ENCODE measurements at regions not wholly inside any gene's neighbourhood (a gene's known extent, or its start where the extent isn't known, plus 50 kb on each side); places are given as distances from the start of the nearest gene placed in this dataset.
A peak's percentile ranks its signal among the peaks of the same experiment; 100 is the strongest.

DNA sequence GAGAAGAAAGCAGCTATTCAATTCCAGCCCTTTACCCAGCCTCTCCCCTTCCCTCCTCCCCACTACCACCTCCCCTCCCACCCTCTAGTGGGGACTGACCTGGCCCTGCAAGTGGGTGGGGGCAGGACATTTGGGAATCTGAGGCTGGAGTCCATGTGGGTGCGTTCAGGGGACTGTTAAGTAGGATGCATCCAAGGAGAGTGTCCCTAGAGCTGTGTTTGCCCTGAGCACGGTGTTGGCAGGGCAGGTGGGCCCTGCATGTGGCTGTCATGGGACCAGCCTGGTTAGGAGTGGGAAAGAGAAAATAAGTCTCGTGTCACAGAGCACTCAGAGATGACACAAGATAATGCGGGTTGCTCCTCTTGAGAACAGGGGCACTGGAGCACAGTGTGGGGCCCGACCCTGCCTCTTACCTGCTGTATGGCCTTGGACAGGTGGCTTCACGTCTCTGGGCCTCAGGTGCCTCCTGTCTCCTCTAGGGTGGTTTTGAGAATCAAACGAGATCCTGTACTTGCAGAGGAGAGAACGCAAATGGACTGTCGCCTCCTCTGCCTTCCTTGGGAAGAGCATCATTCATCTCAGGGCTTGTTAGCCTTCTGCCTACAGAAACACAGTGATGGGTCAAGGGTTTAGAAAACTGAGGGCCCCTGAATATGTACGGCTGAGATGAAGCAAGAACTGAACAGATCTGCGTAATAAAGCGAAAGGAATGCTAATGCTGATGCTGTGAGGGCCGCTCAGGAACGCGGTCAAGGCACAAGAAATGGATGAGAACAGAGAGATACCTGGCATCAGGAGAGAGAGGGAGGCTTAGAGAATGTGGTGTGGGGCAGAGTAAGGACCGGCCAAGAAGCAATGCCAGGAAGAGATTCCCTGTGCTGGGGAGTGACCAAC, 187.7 kb upstream of the HAAO start:
- H3K27ac ChIP-seq, result no peak overlapping the region
- H3K4me3 ChIP-seq, result no peak overlapping the region

DNA sequence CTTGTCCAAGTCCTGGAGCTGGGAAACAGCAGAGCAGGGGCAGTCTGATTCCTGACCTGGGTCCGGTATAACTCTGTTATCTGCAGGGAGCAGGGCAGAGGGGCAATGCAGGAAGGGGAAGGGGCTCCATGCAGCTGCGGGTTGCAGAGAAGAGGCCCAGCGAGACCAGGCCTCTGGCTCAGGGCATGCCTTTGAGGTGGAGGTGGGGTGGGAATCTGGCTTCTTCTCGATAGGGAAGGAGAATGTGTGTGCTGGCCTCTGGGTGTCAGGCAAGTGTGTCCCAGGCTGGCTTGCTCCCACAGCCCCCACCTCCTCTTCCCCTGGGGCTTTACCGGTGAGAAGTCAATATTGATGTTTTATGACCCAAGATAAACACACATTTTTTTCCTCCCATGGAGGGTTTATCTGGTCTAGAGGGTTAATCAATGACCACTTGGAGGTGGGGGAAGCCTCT, 187.1 kb upstream of the HAAO start:
- no peak overlapping the region for H3K9ac ChIP-seq (ENCODE audit: insufficient read length)

More for the DNA sequence above, 187.7 kb upstream of the HAAO start:
- Histone ChIP-seq H3K9ac (ENCODE audit: insufficient read length) (no peak overlapping the region), H3K36me3 (ENCODE audit: insufficient read depth, low read length) (no peaks in the 10 kb centered on the region), H3K9me3 (ENCODE audit: low read depth, low read length) (no peaks in the 10 kb centered on the region)
- TF ChIP-seq FOXP2 (optimal IDR thresholded peaks at IDR 0.05; ENCODE audit: control extremely low read depth, extremely low read length, insufficient read depth) (no peak), POLR2AphosphoS5 (IDR thresholded peaks at IDR 0.05; ENCODE audit: borderline replicate concordance, low read depth, low read length) (no peak), EZH2 (IDR thresholded peaks at IDR 0.05) (no peak)
- no peak for DNase-seq (ENCODE audit: low read depth, low spot score)

DNA sequence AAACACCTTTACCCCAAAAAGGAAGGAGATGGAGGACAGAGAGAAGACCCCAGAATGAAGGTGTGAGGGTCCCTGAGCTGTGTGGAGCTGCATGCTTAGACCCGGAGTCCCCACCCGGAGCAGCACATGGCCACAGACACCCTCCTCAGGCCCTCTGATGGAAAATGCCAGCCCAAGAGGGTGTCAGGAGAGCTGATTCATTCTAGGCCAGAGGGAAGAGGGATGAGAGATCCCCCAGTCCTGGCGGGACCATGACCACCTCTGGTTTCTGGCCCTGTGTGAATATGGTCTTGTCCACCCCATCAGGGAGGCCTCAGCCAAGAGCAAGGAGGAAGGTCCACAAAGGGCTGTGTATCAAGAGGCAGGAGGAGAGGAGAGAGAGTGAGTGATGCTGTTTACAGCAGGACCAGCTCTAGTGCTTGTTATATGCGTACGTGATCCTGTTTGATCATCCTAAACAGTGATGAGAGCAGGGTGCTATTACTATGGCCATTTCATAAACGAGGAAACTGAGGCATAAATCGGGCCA, 186.6 kb upstream of the HAAO start:
- Histone ChIP-seq H3K27ac (no peak overlapping the region), H3K4me3 (no peak overlapping the region), H3K9me3 (ENCODE audit: low read depth, low read length) (no peaks in the 10 kb centered on the region), H3K36me3 (ENCODE audit: insufficient read depth, low read length) (no peaks in the 10 kb centered on the region), H3K9ac (ENCODE audit: insufficient read length) (no peak overlapping the region)
- TF ChIP-seq POLR2AphosphoS5 (IDR thresholded peaks at IDR 0.05; ENCODE audit: borderline replicate concordance, low read depth, low read length) (no peak), EZH2 (IDR thresholded peaks at IDR 0.05) (no peak), FOXP2 (optimal IDR thresholded peaks at IDR 0.05; ENCODE audit: control extremely low read depth, extremely low read length, insufficient read depth) (no peak)
- no peak for DNase-seq (ENCODE audit: low read depth, low spot score)

More for the DNA sequence above, 187.1 kb upstream of the HAAO start:
- Histone ChIP-seq H3K36me3 (ENCODE audit: insufficient read depth, low read length) (no peaks in the 10 kb centered on the region), H3K4me3 (no peak overlapping the region), H3K27ac (no peak overlapping the region), H3K9me3 (ENCODE audit: low read depth, low read length) (no peaks in the 10 kb centered on the region)
- DNase-seq (ENCODE audit: low read depth, low spot score), result no peak
- TF ChIP-seq EZH2 (IDR thresholded peaks at IDR 0.05), result no peak
- TF ChIP-seq POLR2AphosphoS5 (IDR thresholded peaks at IDR 0.05; ENCODE audit: borderline replicate concordance, low read depth, low read length), result no peak
- TF ChIP-seq FOXP2 (optimal IDR thresholded peaks at IDR 0.05; ENCODE audit: control extremely low read depth, extremely low read length, insufficient read depth), result no peak

DNA sequence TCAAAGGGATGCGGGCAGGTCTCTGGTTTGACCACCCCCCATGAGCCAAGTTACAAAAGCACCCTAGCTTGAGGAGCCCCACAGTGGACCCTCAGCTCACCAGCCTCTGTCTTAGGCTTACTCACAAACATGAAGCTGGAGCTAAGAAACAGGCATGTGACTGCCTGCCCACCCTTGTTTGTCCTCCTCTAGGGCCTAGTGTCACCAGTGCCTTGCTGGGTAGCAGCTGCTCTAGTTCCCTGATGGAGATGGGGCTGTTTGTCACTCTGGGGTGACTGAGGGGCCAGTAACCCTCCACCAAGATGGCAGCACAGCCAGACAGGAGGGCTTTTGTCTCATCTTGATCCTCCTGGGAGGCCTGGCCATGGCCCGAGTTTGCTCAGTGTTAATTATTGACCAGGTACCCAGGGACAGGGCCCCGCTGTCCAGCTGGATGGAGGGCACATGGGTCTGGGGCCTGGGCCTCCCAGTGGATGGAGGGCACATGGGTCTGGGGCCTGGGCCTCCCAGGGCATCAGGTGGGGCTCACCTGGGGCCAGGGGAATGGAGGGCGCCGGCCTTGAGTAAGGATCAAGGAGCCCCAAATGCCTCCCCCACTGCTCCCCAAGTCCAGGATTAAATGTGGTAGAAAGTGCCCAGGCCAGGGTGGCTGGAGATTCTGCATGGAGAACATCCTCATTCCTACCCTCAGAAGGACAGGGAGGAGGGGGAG, 185.9 kb upstream of the HAAO start:
- no peak for DNase-seq (ENCODE audit: low read depth, low spot score)
- Histone ChIP-seq H3K4me3 (no peak overlapping the region), H3K36me3 (ENCODE audit: insufficient read depth, low read length) (no peaks in the 10 kb centered on the region), H3K9ac (ENCODE audit: insufficient read length) (no peak overlapping the region), H3K27ac (no peak overlapping the region), H3K9me3 (ENCODE audit: low read depth, low read length) (no peaks in the 10 kb centered on the region)
- no peak for TF ChIP-seq EZH2 (IDR thresholded peaks at IDR 0.05)
- TF ChIP-seq FOXP2 (optimal IDR thresholded peaks at IDR 0.05; ENCODE audit: control extremely low read depth, extremely low read length, insufficient read depth), result no peak

DNA sequence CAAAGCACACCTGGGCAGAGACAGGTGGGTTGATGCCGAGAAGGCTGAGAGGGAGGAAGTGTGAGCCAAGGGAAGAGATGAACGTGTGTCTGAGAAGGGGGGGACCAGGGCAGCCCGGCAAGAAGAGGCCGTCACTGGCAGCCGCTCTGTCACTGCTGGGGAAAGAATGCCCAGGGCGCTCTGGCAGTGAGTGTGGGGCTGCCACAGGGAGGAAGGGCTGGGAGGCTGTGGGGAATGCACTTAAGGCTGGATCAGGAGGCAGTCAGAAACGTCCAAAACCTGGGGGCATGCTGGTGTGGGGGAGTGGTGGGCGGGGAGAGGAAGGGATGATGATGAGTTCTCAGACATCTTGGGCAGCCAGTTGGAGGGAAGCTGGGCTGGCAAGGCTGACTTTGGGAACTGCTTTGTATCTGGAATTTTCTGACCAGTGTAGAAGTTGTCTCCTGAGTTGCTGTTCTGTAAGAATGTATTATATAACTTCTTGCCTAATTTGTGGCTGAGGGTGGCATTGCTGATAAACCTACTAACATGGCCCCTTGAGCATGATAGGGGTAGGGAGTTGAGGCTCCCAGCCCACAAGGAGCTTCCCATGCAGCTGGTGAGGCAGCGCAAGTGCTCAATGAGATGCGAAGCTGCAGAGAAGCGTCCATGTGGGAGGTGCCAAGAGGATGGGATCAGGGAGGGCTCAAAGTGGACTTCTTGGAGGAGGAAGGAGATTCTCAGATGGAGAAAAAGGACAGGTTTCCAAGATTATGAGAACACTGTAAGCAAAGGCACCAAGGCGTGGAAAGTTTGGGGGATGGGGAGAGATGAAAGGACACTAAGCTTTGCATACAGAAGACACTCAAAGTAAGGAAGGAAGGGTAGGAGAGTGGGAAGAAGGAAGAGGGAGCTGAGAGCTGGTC, 185.1 kb upstream of the HAAO start:
- Histone ChIP-seq H3K36me3 (ENCODE audit: insufficient read depth, low read length) (no peaks in the 10 kb centered on the region), H3K9ac (ENCODE audit: insufficient read length) (no peak overlapping the region), H3K4me3 (no peak overlapping the region), H3K9me3 (ENCODE audit: low read depth, low read length) (no peaks in the 10 kb centered on the region), H3K27ac (no peak overlapping the region)
- no peak for DNase-seq (ENCODE audit: low read depth, low spot score)
- no peak for TF ChIP-seq FOXP2 (optimal IDR thresholded peaks at IDR 0.05; ENCODE audit: control extremely low read depth, extremely low read length, insufficient read depth)
- no peak for TF ChIP-seq EZH2 (IDR thresholded peaks at IDR 0.05)
- TF ChIP-seq POLR2AphosphoS5 (IDR thresholded peaks at IDR 0.05; ENCODE audit: borderline replicate concordance, low read depth, low read length), result no peak

DNA sequence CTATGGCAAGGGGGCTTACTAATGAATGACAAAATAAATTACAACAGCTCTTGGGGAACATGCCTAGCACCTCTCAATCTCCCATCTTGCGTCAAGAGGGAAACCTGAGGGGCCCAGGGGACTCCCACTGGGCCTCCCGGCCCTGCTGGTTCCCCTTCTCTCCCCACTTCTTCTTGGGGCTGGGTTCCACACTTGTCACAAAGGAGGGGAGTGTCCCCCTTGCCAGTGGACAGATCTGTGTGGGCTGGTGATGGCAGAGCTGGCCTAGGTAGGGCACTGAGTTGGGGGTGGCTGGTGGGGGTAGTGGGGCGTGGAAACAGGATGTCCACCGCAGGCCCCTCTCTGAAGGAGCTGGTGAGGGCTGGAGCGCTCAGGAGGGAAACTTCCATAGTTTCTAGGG, 184.0 kb upstream of the HAAO start:
- no peak overlapping the region for H3K27ac ChIP-seq
- no peak for TF ChIP-seq EZH2 (IDR thresholded peaks at IDR 0.05)
- TF ChIP-seq POLR2AphosphoS5 (IDR thresholded peaks at IDR 0.05; ENCODE audit: borderline replicate concordance, low read depth, low read length), result no peak
- no peak for TF ChIP-seq FOXP2 (optimal IDR thresholded peaks at IDR 0.05; ENCODE audit: control extremely low read depth, extremely low read length, insufficient read depth)
- no peak for DNase-seq (ENCODE audit: low read depth, low spot score)
- no peak overlapping the region for H3K4me3 ChIP-seq
- no peak overlapping the region for H3K9ac ChIP-seq (ENCODE audit: insufficient read length)
- H3K36me3 ChIP-seq (ENCODE audit: insufficient read depth, low read length), result no peaks in the 10 kb centered on the region
- H3K9me3 ChIP-seq (ENCODE audit: low read depth, low read length), result no peaks in the 10 kb centered on the region

DNA sequence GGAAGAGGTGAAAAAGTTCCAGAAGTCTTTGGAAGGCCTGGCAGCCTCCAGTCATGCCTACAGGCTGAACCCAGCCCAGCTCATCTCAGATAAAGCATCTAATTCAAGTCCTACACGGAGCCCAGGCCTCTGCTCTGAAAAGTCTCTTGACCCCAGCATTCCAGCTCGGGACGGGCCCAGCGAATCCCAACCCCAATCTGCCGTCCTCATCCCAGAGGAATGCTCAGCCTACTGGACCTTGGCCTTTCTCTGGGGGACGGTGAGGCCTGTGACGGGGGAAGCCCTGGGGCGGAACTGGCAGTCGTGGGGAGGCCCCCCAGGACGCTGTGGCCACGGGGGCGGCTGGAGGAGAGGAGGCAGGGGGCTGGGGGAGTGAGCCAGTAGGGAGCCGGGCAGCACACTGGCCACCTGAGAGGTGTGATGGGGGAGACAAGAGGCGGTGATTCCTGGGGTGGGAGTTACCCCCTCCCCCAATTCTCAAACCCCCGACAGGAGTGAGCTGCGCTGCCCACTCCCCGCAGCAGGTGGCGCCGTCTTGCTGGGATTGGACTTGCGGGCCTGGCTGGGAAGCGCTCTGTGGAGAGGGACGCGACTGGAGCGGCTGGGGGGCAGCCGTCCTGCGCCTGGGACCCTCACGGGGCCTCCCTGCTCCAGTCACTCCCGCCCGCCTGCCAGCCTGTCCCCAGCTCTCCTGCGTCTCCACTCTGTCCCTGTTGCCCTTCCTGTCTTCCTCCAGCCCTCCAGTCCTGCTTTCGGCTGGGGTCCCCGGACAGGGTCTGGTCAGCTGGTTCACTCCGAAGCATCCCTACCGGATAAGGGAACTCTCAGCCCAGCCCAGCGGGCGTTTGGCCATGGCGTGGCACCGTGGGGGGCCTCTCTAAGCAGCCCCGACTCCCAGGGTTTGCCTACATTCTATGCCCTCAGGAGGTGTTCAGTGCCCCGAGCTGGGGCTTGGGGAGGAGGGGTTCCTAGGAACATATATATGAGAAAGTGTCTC, 182.6 kb upstream of the HAAO start:
- H3K4me3 ChIP-seq, result peak overlapping the region; percentile 63
- H3K27ac ChIP-seq, result no peak overlapping the region
- no peaks in the 10 kb centered on the region for H3K36me3 ChIP-seq (ENCODE audit: insufficient read depth, low read length)
- TF ChIP-seq POLR2AphosphoS5 (IDR thresholded peaks at IDR 0.05; ENCODE audit: borderline replicate concordance, low read depth, low read length), result no peak
- no peak for TF ChIP-seq FOXP2 (optimal IDR thresholded peaks at IDR 0.05; ENCODE audit: control extremely low read depth, extremely low read length, insufficient read depth)
- no peak for TF ChIP-seq EZH2 (IDR thresholded peaks at IDR 0.05)
- no peak overlapping the region for H3K9ac ChIP-seq (ENCODE audit: insufficient read length)
- no peaks in the 10 kb centered on the region for H3K9me3 ChIP-seq (ENCODE audit: low read depth, low read length)
- no peak for DNase-seq (ENCODE audit: low read depth, low spot score)

All from SK-N-MC (cell line).